Heart left ventricle (tissue), 13 donors: ENCODE measurements at regions not wholly inside any gene's neighbourhood (a gene's known extent, or its start where the extent isn't known, plus 50 kb on each side); places are given as distances from the start of the nearest gene placed in this dataset.

Experiments
- POLR2A ChIP-seq, 2 donors: fragments of 450-650 bp; IDR thresholded peaks; one replicate each; pipeline ENCODE4 v1.6.1; 2017; ENCODE audit warnings: antibody characterized with exemption in 2 of 2, mild to moderate bottlenecking in 2 of 2, moderate library complexity in 2 of 2
- TF ChIP-seq, protein P1 (sequence below), 12 donors: fragments of 200-600 bp; sonication (generic) in 4 of 12; IDR thresholded peaks; one replicate each; pipeline versions ENCODE4 v1.5.0 to v1.8.0; 2018 to 2022; ENCODE audit warnings: antibody characterized with exemption in 12 of 12, mild to moderate bottlenecking in 5 of 12
- donor health status: ischemic (EF 13 %, LVEDD 7.1; RV severe dilation, severe dysfunction).
- donor health status: DM: no; HTN: yes; CAD: no.
- donor health status: DM: no; HTN: no; CAD: no.
- donor health status: ischemic (EF 25% LVEDD 6.9; RV normal size, moderate dysfunction).
- donor health status: ischemic (EF 25% LVEDD 5.7; RV mildly dilated, moderate dysfunction).
- donor health status: ischemic (EF 35%, LVEDD 5.7; RV mildly dilated, moderate dysfunction).
- donor health status: nonischemic (EF 11% LVEDD 7.7; RV severe dilation, severe dysfunction).
- donor health status: DM: yes; HTN: yes; CAD: no.
- donor health status: PGD.
- donor health status: ischemic (EF 29% LVEDD 5.4; RV normal size, mild dysfunction).
- donor health status: nonischemic (EF 23%, LVEDD 6.1; RV moderate dilation, normal function).

GRCh38 chr3:107430996-107431245 lies 53.7 kb downstream of the CCDC54 start:
- TF ChIP-seq, protein P1, sequence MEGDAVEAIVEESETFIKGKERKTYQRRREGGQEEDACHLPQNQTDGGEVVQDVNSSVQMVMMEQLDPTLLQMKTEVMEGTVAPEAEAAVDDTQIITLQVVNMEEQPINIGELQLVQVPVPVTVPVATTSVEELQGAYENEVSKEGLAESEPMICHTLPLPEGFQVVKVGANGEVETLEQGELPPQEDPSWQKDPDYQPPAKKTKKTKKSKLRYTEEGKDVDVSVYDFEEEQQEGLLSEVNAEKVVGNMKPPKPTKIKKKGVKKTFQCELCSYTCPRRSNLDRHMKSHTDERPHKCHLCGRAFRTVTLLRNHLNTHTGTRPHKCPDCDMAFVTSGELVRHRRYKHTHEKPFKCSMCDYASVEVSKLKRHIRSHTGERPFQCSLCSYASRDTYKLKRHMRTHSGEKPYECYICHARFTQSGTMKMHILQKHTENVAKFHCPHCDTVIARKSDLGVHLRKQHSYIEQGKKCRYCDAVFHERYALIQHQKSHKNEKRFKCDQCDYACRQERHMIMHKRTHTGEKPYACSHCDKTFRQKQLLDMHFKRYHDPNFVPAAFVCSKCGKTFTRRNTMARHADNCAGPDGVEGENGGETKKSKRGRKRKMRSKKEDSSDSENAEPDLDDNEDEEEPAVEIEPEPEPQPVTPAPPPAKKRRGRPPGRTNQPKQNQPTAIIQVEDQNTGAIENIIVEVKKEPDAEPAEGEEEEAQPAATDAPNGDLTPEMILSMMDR (IDR thresholded peaks at IDR 0.05), result no peak
- TF ChIP-seq POLR2A (IDR thresholded peaks at IDR 0.05), result no peak
